Umbilical cord (tissue), 1 donor: ENCODE measurements at regions not wholly inside any gene's neighbourhood (a gene's known extent, or its start where the extent isn't known, plus 50 kb on each side); places are given as distances from the start of the nearest gene placed in this dataset.
A peak's percentile ranks its signal among the peaks of the same experiment; 100 is the strongest.
"Not testable (repeated sequence)": the region's sequence is repeated elsewhere in the genome, so short reads cannot be mapped to it uniquely, and the experiment has no call there.

Experiments
- DNase-seq: peaks from one replicate; pipeline ENCODE4 v3.0.0-alpha.2; 2015; ENCODE audit warnings: low spot score

DNA sequence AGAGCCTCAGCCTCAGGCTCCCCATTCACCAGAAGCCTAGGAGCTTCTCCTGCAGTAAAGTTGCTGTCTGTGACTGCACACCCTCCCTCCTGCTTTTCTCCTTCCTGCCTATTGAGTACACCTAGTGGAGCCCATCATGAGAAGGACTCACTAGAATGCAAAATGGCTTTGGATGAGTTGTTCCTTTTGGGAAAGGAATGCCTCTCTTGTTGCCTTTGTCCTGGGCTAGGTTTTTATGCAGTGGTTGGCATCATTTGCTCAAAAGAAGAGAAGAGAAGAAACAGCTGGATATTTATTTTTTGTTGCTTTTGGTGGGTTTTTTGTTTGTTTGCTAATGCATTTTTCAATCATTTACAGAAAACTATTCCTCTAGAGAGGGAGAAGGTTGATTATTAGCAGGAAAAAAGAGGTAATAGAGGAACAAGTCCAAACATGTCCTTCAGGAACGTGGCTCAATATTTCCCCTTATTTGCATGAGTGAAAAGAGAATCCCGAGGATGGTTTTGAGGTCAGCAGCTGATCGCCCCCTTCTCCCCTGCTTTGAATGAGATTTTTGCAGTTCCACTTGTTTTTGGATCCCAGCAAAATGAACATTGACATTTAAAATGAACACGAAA lies 369.9 kb upstream of the NRP1 start:
- DNase-seq: no peak

DNA sequence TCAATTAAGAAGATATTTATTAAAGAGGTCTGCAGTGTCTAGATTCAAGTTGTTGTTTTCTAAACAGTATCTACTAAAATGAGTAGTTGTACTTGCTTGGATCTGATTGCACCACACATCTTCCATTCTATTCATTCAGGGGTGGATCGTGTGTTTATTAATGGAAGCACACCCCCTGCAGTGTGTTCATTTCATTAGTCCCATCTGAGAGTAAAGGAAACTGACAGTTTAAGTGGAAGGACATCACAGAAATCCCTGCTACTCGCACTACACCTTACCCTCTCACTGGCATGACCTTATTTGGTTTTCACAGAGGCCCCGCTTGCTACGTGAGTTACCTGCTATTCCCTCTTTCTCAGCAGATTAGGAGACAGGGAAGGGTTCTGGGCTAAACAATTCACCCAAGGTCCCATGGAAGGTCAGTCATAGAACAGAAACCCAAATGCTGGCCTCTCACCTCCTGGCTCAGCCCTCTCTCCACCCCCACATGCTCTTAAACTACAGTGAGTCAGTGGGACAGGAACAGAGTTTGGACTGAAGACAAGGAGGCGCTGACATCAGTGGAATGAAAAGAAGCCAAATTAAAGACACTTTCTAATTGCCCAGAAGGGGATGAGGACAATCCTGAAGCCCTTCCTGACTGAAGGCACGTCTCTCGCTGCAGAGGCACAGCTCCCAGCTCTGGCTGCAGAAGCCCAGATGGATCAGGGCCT lies 369.2 kb upstream of the NRP1 start:
- DNase-seq: no peak

DNA sequence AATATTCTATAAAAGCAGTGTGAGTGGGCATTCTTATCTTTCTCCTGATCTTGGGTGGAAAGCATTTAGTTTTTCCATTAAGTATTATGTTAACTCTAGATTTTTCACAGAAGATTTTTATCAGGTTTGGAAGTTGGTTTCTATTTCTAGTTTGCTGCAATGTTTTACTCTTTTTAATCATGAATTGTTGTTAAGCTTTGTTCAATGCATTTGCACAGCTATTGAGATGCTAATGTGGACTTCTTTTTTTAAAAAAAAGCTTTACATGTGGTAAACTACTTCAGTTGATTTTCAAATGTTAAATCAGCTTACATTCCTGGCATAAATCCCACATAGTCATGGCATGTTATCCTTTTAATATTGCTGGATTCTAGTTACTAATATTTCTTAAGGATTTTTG lies 363.6 kb upstream of the NRP1 start:
- DNase-seq: no peak

DNA sequence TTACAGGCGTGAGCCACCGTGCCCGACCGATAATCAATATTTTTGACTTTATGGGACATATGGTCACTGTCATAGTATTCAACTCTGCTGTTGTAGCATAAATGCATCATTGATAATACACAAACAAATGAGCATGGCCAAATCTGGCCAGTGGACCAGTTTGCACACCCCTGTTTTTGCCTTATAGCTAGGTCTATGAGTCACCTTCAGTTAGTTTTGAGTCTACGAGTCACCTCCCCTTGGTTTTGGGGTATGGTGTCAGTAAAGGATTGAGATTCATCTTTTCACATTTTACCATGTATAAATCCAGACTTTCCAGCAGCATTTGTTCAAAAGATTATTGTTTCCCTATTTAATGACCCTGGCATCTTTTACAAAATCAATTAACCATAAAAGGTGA lies 362.5 kb upstream of the NRP1 start:
- DNase-seq: no peak

DNA sequence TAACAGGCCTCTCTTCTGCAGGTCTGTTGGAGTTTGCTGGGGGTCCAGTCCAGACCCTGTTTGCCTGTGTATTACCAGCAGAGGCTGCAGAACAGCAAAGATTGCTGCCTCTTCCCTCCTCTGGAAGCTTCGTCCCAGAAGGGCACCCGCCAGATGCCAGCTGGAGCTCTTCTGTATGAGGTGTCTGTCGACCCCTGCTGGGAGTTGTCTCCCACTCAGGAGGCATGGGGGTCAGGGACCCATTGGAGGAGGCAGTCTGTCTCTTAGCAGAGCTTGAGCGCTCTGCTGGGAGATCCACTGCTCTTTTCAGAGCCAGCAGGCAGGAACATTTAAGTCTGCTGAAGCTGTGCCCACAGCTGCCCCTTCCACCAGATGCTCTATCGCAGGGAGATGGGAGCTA lies 361.1 kb upstream of the NRP1 start:
- DNase-seq: no peak

DNA sequence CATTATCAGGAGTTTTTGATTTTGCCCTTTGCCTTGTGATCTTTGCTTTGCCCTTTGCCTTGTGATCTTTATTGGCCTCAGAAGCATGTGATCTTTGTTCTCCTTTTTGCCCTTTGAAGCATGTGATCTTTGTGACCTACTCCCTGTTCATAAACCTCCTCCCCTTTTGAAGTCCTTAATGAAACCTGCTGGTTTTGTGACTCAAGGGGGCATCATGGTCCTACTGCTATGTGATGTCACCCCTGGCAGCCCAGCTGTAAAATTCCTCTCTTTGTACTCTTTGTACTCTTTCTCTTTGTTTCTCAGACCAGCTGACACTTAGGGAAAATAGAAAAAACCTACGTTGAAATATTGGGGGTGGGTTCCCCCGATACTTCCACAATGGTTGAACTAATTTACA lies 356.1 kb upstream of the NRP1 start:
- not testable (repeated sequence) for DNase-seq

DNA sequence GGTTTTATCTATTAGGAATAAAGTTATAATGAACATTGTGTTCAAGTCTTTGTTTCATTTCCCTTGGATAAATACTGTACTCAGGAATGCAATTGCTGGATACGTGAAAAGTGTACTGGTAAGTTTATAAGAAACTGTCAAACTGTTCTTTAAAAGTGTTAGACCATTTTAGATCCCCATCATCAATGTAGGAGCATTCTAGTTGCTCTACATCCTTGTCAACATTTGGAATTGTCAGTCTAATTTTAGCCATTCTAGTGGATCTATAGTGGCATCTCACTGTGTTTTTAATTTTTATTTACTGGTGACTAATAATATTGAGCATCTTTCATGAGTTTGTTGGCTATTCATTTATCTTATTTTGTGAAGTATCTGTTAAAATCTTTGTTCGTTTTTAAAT lies 354.0 kb upstream of the NRP1 start:
- no peak for DNase-seq

DNA sequence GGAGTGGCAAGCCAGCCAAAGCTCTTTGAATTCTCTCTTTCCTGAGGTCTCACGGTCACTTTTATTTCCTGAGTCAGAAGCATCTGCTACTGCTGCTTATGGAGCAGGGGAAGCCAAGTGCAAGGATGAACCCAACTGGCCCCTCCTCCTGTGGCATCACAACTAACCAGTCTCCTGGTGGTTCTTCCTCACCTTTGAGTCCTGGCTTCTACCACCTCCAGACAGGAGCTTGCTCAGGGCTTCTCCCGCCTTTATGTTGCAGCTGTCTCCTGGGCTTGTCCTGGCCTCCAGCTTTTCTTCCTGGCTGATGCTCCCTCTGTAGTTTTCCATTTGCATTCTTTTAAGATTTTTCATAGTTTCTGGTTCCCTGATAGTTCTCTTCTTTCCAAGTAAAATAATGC lies 349.7 kb upstream of the NRP1 start:
- DNase-seq: no peak

DNA sequence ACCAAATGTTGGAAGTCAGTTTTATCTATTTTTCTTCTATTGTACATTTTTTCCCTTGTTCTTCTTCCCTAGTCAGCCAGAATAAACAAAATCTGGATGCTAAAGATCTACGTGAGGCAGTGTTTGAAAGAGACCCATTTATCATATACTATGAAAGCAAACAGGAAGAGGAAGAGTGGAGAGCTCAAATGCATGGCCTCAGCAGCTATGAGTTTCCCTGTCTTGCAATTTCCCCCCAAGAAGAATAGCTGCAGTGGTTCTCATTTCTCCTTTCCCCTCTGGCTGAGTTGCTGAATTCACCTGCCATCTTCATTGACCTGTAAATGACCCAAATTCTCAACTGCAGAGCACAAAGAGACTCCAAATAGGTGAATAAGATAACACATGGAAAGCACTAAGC lies 347.1 kb upstream of the NRP1 start:
- DNase-seq: no peak

DNA sequence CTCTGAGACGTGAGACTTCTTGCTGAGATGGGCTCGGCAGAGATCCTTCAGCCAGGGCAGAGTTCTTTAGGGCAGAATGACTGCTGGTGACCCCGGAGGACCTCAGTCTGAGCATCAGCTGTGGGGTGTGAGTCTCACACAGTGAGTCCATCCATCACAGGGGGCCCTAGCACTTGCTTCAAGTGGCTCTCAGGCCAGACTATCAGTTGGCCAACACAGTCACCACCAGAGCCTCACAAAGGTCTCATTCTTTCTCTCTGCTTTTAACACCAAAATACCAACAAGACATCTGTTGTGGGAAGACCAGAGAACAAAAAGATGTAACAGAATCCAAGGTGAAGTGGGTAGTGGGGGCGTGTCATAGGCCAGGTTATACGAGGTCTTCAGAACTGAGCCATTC lies 345.6 kb upstream of the NRP1 start:
- DNase-seq: no peak

DNA sequence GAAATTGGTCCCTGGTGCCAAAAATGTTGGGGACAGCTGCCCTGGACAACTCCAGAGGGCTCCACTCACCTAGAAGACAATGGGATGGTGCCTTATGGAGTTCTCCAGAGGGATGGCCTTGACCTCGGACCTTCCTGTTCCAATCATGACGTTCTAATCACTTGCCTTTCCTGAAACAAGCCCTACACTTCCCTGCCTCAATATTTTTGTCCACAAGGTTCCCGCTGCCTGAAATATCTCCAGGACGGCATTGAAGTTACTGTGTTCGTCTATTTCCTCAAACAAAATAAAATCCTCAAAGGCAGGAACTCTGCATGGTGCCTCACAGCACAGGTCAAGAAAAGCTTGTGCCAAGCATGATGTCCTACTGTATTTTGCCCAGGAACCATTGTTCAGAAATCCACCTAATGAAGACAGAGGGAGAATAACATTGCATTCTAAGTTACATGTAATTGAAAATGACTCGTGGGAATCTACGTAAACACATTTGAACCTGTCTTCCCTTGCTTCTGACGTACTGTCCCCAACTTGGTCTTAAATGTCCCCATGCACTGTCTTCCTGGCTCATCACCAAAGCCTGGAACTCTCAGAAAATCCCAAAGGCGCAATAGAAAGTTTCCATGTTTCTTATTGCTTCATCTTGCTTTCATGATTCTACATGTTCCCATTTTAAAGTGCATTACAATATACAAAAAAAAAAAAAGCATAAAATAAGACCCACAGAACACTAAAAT lies 342.3 kb upstream of the NRP1 start:
- DNase-seq: no peak

DNA sequence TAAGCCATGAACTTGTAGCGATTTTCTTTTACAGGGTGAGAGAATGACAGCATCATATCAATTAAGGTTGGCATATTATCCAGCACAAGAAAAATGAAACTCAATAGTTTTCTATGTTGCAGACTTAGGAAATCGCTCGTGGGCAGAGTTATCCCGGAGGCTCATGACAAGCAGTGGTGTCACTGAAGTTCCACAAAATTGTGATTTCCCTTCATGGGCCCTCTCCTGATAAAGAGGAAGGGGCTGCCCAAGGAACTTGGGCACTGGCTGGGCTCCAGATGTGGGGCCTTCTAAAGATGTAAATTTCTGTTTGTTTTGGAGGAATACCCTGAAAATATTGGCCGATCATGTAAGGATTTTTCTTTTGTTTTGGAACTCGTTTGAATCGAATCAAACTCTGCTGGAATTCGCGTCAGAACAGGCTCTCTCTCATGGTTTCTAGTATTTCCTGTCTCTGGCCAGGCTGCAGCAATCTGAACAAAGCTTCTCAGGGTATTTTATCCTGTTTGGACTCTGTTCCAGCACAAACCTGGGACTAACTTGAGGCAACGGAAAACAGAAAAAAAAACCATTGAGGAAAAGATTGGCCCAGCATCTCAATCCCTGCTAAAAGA lies 340.6 kb upstream of the NRP1 start:
- peak; percentile 32 for DNase-seq

DNA sequence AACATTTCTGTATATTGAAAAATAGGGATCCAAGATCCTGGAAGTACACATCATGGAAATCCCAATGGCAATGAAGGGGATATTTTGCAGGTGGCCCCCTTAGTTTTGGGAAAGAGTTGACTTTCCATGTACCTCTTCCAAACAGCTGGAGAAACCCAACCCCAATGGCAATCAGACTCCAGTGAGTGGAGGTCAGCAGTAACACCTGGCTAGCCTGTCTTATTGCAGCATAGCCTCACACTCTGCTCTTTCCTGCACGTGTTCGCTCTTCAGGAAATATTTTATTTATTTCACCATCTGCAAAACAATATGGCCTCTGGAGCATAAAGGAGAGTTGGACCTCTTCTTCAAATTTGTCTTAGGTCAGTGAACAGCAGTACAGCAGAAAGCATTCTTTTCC lies 340.0 kb upstream of the NRP1 start:
- no peak for DNase-seq

DNA sequence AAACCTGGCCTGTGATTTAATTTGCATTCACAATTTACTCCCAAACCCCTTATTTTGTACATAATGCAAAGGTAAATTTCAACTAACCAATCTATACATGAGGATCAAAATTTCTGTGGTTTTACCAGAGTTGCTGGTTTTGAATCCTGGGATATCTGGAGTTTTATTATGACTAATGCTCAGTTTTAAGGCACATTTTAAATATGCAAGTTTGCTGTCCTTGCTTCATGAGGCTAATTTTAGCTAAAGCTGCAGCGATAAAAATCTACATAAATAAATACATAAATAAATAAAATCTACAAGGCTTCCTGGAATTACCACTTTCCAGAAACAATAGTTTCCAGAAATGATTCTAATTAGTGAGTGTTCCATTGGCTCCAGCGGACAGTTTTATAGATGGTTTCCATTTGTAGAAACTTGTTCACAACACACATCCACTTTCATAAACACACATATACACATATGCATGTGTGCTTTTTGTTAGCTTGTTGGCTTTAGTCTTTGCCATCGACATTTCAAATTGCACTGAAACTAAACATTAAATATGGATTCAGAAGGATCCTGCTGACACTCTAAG lies 339.5 kb upstream of the NRP1 start:
- peak; percentile 17 for DNase-seq

DNA sequence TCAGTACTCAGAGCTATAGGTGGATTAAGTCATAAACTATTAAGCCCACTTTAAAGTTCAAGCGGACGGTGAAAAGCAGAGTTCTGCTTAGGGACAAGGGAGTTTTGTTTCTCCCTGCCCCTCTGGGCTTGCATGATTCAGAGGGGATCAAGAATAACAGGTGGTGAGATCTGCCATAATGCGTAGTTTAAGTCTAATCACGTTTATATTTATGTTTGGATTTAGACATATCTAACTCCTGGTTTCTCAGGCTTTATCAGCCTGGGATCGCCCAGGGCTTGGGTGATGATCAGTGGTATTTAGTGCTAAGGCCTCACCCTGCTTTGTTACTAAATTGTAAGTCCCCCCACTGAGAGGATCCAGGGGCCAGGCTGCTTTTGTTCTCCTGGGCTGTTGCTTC lies 335.4 kb upstream of the NRP1 start:
- peak; percentile 83 for DNase-seq

DNA sequence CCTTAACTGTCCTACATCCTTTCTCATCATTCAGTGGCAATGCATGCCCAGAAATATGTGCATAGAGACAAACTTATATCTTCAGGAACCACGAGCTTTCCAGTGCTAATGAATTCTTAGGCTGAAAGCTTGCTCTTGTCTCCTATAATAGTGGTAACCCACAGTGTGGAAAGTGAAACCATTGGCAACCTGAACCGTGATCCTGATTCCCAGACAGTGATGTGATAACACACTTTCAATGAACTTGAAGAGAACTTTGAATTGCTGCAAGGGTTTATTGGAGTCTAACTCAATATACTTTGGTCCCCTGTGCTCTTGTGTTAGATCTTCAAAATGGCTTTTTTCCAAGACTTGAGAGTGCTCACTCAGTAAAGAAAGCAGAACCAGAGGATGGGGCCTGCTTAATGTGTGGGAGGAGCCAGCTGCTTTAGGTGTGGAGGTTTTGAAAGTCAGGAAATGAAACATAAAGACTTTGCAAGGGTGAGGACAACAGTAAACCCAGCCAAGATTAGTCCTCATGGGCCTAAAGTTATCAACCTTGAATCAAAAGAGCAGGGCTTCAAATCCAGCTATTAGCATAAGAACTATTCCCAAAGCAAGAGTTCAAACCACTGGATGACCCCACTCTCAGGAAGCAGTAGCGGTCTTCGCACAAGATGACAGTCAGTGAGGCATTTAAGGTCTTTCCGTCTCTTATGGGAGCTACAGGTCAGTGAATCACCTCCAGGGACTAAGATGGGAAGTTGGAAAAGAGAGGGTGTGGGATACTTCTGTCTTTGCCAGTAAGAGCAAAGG lies 332.4 kb upstream of the NRP1 start:
- no peak for DNase-seq

DNA sequence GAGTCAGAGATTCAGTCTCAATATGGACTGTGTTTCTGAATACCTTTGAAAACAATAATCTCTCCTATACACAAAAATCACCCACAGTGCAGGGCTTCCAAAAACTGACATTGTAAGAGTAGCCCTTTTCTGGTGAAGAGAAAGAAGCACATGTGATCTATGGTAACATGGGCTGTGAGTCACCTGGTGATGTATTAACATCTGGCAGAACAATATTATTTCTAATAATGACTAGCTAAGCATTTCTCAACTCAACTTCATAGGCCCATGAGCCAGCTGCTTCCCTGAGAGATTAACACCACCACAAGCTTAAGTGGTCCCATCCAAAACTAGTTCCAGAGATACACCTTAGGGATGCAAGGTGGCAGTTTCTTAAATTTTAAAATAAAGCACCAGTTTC lies 331.0 kb upstream of the NRP1 start:
- DNase-seq: no peak

DNA sequence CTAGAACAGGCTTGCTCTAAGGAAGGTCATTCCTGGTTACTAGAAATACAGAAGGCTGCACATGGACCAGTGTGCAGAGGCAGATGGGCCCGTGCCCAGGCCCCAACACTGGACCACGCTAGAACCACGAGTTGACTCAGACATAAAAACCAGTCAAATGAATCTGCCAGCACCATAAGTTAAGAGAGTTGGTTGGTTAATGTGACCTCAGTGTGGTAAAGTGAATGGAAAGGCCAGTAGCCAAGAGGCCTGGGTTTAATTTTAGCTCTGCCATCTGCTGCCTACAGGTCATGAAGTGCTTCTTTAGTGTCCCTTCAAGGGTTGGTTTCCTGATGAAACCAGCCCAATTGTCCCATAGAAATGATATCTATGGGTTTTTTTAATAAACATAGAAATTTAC lies 329.6 kb upstream of the NRP1 start:
- no peak for DNase-seq

DNA sequence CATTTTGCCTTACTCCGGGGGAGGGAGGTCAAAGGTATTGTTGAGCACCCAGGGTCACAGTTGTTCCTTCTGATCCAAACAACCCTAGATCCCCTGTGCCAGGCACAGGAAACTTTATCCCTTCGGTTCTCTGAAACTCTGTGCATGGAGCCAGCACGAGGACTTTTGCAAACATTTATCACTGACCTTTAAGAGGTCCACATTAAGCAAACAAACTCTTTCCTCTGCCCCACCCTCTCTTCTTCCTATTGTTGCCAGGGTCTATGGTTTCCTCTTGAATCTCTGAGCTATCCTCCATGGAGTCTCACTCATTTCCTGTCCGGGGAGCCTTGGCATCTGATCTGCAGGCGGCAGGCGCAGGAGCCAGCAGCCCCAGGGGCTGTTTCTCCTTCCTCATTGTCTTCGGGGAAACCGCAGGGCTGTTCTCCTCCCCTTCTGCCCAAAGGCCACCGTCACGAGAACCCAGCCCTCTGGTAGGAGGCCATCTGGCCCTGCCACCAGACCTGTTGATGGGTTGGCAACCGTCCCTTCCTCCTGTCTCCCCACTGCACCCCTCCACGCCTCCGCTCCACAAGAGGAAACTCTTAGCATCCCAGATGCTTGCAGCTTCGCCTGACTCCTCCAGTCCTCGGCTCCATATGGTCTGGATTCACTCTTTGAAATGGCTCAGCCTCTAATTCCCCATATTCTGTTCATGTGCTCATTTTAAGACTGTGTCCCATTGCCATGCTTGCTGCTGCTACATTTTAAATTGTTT lies 327.3 kb upstream of the NRP1 start:
- peak; percentile 48 for DNase-seq

DNA sequence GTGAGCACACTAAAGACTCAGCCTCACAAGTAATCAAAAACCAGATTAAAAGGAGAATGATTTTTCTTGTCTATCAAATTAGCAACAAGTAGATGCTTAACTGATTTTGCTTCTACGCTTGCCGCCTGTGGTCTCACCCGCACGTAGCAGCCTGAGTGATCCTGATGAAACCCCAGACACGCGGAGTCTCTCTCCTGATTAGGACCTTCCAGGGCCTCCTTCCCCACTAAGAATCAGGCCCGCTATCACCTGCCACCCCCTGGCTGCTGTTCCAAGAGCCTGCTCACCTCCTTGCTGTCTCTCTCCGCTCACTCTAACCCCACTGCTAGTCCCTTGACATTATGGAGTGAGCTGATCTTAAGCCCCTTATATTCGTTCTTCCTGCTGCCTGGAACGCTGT lies 325.9 kb upstream of the NRP1 start:
- no peak for DNase-seq

DNA sequence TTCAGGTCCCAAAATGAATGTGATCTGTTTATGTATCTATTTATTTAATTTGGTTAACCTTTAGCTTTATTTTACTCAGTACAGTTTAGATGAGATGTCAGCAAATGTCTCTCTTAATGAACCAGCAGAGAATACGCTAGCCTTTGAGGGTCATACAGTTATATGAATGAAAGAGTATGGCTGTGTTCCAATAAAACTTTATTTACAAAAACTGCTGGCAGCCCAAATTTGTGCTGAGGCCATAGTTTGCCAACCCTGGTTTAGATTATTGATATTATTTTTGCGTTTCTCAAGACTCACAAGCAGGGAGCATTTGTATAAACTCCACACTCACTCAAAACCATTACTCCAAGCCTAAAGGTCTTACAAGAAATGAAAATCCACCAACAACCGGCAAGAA lies 323.4 kb upstream of the NRP1 start:
- no peak for DNase-seq
